Tibial artery (tissue), 4 donors: ENCODE measurements at regions not wholly inside any gene's neighbourhood (a gene's known extent, or its start where the extent isn't known, plus 50 kb on each side); places are given as distances from the start of the nearest gene placed in this dataset.

ENCODE experiments used
- DNase-seq, 2 donors: peaks; one replicate each; pipeline ENCODE4 v3.0.0-alpha.2; 2019
- H3K27ac ChIP-seq, 2 donors: fragments of 200-600 bp; sonication (generic) in 1 of 2; 1 replicate in 1 of 2; 2 replicates in 1 of 2; pipeline ENCODE4 v1.5.1; 2018 to 2019; ENCODE audit warnings: mild to moderate bottlenecking in 1 of 2
- H3K27me3 ChIP-seq, 2 donors: fragments of 200-600 bp; sonication (generic) in 1 of 2; one replicate each; pipeline versions ENCODE4 v1.5.1 to v1.6.0; 2016 to 2019
- H3K36me3 ChIP-seq, 3 donors: fragments of 200-600 bp; sonication (generic) in 2 of 3; one replicate each; pipeline ENCODE4 v1.5.1; 2016 to 2019; ENCODE audit warnings: mild to moderate bottlenecking in 2 of 3
- H3K4me1 ChIP-seq, 4 donors: fragments of 200-600 bp; sonication (generic) in 2 of 4; 1 replicate in 3 of 4; 2 replicates in 1 of 4; pipeline ENCODE4 v1.5.1; 2016 to 2019
- H3K4me3 ChIP-seq, 2 donors: fragments of 200-600 bp; sonication (generic) in 1 of 2; 1 replicate in 1 of 2; 2 replicates in 1 of 2; pipeline ENCODE4 v1.5.1; 2018 to 2019; ENCODE audit warnings: mild to moderate bottlenecking in 2 of 2
- H3K9me3 ChIP-seq, 3 donors: fragments of 200-600 bp; sonication (generic) in 1 of 3; one replicate each; pipeline ENCODE4 v1.5.1; 2016 to 2019
- intact Hi-C: fragments of 100-400 bp; cut with DNase I; formaldehyde crosslinking; loops from one replicate; pipeline ENCODE4 v1.15.0; 2023; ENCODE audit warnings: low total_unique reads
- TF ChIP-seq, protein P1 (sequence below), 2 experiments: fragments of 200-600 bp in 1 of 2; fragments of 450-650 bp in 1 of 2; IDR thresholded peaks; one replicate each; pipeline ENCODE4 v1.5.1; 2017 to 2019; ENCODE audit warnings: antibody characterized with exemption in 2 of 2, mild to moderate bottlenecking in 1 of 2, moderate library complexity in 1 of 2

DNA sequence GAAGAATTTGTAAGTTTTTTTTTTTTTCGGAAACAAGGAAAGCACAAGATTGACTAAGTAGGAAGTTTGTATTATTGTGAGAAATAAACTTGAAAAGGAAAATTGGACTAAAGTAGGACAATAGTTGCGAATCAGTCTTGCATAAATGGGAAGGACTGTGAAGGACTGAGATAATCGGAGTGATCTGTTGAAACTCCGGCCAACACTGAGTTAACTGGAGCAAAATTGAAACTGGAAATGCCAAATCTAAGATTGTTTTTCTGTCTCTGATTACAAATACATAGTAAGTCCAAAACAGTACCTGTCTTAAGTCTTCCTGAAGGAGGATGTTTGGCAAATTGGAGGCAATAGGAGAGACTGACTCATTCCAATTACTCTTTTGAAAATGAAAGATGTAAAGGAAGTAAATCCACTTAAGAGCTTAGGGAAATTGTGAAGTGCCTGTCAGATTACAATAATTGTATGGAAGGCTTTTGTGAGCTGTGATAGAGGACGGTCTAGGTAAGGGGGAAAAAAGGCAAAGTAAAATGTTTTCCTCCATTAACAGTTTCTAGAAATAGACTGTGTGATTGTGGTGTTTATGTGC lies 204.9 kb upstream of the CYRIA start:
- intact Hi-C loops: no loop called here
- Histone ChIP-seq H3K27ac (no peak overlapping the region), H3K9me3 (no peaks in the 10 kb centered on the region)

DNA sequence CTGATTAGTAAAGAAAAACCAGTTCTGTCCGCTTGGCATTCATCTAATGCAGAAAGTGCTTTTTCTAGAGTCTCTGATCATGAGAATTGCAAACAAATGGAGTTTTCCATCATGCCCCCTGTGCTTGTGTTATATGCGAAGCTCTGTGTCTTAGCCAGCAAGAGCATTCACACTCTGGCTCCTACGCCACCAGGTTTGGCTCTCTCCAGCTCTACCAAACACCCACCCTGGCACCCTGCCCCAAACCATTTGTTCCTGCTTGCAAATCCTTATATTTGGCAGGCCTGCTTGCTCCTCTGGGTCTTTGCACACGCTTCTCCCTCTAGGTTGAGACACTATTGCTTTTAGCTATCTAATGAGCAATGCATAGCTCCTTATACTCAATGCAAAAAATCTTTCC lies 204.1 kb upstream of the CYRIA start:
- Histone ChIP-seq H3K4me1 (no peaks in the 10 kb centered on the region), H3K36me3 (no peaks in the 10 kb centered on the region), H3K27me3 (no peaks in the 10 kb centered on the region), H3K9me3 (no peaks in the 10 kb centered on the region), H3K27ac (no peak overlapping the region), H3K4me3 (no peak overlapping the region)
- TF ChIP-seq, protein P1, sequence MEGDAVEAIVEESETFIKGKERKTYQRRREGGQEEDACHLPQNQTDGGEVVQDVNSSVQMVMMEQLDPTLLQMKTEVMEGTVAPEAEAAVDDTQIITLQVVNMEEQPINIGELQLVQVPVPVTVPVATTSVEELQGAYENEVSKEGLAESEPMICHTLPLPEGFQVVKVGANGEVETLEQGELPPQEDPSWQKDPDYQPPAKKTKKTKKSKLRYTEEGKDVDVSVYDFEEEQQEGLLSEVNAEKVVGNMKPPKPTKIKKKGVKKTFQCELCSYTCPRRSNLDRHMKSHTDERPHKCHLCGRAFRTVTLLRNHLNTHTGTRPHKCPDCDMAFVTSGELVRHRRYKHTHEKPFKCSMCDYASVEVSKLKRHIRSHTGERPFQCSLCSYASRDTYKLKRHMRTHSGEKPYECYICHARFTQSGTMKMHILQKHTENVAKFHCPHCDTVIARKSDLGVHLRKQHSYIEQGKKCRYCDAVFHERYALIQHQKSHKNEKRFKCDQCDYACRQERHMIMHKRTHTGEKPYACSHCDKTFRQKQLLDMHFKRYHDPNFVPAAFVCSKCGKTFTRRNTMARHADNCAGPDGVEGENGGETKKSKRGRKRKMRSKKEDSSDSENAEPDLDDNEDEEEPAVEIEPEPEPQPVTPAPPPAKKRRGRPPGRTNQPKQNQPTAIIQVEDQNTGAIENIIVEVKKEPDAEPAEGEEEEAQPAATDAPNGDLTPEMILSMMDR (IDR thresholded peaks at IDR 0.05): no peak
- no peak for DNase-seq
- intact Hi-C loops: no loop called here

More for the DNA sequence above, 204.9 kb upstream of the CYRIA start:
- Histone ChIP-seq H3K36me3 (no peaks in the 10 kb centered on the region), H3K4me3 (no peak overlapping the region), H3K4me1 (no peaks in the 10 kb centered on the region), H3K27me3 (no peaks in the 10 kb centered on the region)
- TF ChIP-seq, protein P1 (IDR thresholded peaks at IDR 0.05): no peak
- no peak for DNase-seq

DNA sequence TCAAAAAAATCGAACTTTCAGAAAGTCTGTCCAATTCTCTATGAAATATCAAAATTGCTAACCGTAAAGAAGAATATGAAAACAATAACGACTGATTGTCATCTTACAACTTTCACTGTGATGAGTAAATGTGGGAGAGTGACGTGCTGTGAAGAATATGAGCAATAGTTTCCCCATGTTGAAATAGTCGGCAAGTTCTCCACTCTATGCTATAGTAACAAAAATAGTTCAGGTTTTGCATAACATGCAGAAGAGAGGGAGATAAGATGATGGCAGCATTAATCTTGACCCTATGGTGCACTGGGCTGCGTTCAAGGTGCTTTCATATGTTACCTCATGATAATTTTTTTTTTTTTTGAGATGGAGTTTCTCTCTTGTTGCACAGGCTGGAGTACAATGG lies 196.8 kb upstream of the CYRIA start:
- no peaks in the 10 kb centered on the region for H3K27me3 ChIP-seq
- H3K36me3 ChIP-seq: no peaks in the 10 kb centered on the region
- no peak overlapping the region for H3K4me3 ChIP-seq
- H3K27ac ChIP-seq: no peak overlapping the region
- TF ChIP-seq, protein P1 (IDR thresholded peaks at IDR 0.05): no peak
- intact Hi-C loops: no loop called here
- H3K9me3 ChIP-seq: no peaks in the 10 kb centered on the region
- DNase-seq: no peak
- H3K4me1 ChIP-seq: no peaks in the 10 kb centered on the region

DNA sequence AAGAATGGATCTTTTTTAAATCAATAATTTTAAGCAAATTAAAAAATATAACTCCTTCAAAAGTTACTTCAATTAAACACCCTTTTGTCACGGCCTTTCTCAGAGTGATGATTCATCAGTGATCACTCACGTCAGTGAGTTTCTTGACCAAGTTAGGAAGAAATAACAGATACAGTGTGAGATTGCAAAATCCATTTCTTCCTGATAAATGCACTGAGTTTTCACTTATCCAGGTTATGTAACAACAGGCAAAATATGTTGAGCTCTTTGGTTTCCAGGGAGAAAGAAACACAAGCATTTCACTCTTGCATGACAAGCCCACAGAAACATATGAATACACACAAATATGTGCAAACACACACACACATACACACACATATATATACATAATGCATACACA lies 195.9 kb upstream of the CYRIA start:
- no peaks in the 10 kb centered on the region for H3K4me1 ChIP-seq
- intact Hi-C loops: no loop called here
- no peaks in the 10 kb centered on the region for H3K36me3 ChIP-seq

DNA sequence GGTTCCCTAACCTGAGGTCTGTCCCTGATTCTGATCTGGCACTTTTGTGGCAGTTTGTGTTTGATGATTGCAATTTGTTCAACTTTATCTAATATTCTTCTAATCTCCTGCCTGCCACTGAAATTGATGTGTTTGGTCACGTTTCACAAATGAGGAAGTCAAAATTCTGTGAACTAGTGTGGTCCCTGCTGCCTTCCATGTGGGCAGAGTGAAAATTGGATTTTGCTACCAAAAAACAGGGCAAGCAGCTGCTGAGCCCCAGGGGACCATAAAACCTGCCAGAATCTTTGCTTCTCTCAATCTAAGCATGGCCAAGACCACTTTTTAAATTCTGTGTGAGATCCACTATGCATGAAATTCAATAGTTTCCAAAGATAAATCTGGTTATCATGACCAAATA lies 195.5 kb upstream of the CYRIA start:
- Histone ChIP-seq H3K27ac (no peak overlapping the region), H3K27me3 (no peaks in the 10 kb centered on the region), H3K36me3 (no peaks in the 10 kb centered on the region), H3K4me3 (no peak overlapping the region), H3K4me1 (no peaks in the 10 kb centered on the region), H3K9me3 (no peaks in the 10 kb centered on the region)
- no peak for DNase-seq
- TF ChIP-seq, protein P1 (IDR thresholded peaks at IDR 0.05): no peak
- intact Hi-C loops: no loop called here

More for the DNA sequence above, 195.9 kb upstream of the CYRIA start:
- H3K9me3 ChIP-seq: no peaks in the 10 kb centered on the region
- no peak overlapping the region for H3K27ac ChIP-seq
- H3K4me3 ChIP-seq: no peak overlapping the region
- DNase-seq: no peak
- no peaks in the 10 kb centered on the region for H3K27me3 ChIP-seq
- TF ChIP-seq, protein P1 (IDR thresholded peaks at IDR 0.05): no peak

DNA sequence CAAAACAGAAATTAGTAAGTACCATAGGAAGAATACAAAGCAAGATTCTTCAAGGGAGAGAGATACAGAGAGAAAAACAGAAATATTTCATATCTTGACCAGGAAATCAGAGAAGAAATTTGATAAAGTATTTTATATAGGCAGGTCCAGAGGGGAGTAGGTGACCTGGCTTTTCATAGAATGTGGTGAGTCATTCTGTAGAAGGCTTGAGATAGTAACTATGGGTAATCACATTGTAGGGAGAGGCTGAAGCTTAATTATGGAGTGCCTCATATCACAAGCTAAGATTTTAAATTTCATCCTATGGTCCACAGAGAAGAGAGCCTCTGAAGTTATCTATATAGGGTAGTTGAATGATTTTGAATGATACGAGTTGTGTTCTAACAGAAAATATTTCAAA lies 195.0 kb upstream of the CYRIA start:
- DNase-seq: no peak
- TF ChIP-seq, protein P1 (IDR thresholded peaks at IDR 0.05): no peak
- Histone ChIP-seq H3K4me3 (no peak overlapping the region), H3K27ac (no peak overlapping the region), H3K27me3 (no peaks in the 10 kb centered on the region), H3K36me3 (no peaks in the 10 kb centered on the region), H3K9me3 (no peaks in the 10 kb centered on the region), H3K4me1 (no peaks in the 10 kb centered on the region)
- intact Hi-C loops: no loop called here
